NCI-H345 treated with DMSO at 0.1 percent for 48 hours (cell line): ENCODE measurements at regions not wholly inside any gene's neighbourhood (a gene's known extent, or its start where the extent isn't known, plus 50 kb on each side); places are given as distances from the start of the nearest gene placed in this dataset.

Experiments used
- DNase-seq: peaks from one replicate; lab custom pipeline; 2025; ENCODE audit not compliant: unreplicated experiment; lab: John Stamatoyannopoulos, UW

DNA sequence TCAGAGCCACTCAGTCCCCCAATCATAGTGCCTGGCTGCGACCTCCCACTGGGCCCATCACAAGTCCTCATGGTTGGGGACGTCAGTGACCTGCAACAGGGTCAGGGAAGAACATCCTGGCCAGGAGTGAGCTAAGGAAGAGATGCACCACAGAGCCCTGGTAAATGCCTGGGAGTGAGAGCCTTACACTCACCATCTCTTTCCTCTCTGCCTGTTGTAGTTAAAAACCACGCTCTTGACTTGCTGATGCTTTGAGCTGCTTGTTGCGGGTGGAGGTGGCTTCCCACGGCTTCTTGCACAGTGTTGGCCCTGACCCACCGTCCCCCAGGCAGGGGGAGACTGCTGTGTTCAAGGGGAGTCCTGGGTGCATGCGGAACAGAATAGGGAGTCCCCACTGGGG, 91.1 kb upstream of the RGMA start:
- DNase-seq: no peak

DNA sequence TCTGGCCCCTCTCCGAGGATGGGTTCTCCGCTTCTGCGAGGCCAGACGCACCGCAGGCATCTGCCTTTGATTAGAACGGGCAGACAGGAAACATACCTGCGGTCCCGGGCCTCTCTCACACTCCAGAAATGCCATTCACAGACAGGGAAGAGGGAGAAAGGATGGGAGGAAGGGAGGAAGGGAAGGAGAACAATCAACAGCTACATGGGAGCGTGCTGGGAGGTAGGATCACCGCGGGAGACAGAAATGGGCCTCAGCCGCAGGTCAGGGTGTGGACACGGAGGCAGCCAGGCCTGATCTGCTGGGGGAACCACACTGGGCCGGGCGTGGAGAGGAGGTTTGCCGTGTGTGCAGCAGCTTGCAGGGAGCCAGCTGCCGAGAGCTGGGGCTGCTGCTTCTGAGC, 90.7 kb upstream of the RGMA start:
- no peak for DNase-seq

GRCh38 chr15:93179072-93179471, 90.1 kb upstream of the RGMA start:
- DNase-seq: no peak

DNA sequence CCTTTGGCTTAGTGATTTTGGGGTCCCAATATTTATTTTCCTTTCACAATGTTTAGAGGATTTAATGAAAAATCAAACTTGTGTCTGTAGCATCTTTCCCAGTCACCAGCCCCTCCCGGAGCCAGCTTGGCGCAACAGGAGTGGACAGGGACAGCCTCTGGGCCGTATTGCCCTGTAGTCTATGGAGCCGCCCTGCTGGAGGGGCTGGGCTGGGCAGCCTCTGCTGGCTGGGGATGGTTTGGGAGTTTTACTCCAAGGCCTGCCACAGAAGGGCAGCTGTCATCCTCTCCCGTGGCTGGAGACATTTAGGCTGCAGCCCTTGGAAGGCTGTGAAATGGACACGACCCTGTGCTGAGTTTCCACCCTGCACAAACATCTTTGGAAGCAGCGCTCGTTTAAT, 89.4 kb upstream of the RGMA start:
- DNase-seq: no peak

DNA sequence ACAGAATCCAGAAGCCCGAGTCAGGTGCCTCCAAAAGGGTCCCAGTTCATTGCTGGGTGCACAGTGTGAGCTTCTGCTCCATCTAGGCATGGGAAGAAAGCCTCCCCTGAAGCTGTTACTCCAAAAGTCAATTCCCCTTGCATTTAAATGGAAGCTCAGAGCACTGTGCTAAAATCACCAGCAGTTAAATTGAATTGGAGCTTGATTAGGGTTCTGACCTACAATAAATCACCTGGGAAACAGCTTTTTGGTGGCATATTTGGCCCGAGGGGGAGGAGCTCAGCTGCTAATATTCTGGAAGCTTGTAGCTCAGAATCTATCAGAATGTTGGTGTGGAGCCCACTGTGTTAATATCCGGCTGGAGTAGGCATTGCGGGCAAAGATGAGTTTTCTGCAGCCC, 87.1 kb upstream of the RGMA start:
- DNase-seq: no peak

- no peak for DNase-seq
These were observed 85.8 kb upstream of the RGMA start for GRCh38 chr15:93174836-93175235.

DNA sequence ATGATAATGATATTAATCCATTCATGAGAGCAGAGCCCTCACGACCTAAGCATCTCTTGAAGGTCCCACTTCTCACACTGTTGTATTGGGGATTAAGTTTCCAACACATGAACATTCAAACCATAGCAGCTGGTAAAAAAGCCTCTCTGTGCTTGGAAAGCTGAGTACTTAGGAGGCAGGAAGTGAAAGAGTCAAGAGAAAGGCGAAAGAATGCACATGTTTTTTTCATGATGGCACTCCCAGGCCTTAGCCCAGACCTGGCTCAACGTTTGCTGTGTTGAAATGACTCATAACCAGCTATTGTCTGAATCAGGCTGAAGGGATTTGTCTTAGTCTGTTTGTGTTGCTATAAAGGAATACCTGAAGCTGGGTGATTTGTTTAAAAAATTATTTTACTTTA, 84.4 kb upstream of the RGMA start:
- DNase-seq: no peak

- DNase-seq: no peak
These were observed 82.5 kb upstream of the RGMA start for GRCh38 chr15:93171476-93171875.

DNA sequence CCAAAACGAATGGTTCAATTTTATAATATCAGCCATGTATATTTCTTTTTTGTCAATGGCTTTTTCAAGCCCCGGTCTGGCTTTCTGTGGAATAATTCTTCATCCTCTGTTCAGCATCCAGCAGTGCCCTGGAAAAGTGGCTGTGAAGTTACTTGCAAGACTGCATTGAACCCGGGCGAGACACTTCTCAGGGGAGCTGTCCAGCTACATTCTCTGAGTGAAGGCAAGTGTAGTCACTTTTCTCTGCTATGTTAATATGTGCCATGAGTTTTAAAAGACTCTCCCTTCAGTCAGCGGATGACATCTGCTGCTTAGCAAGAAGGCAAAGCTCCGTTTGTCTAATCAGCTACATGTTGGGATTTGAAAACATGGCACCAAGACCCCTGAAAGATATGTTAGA, 81.3 kb upstream of the RGMA start:
- DNase-seq: no peak

DNA sequence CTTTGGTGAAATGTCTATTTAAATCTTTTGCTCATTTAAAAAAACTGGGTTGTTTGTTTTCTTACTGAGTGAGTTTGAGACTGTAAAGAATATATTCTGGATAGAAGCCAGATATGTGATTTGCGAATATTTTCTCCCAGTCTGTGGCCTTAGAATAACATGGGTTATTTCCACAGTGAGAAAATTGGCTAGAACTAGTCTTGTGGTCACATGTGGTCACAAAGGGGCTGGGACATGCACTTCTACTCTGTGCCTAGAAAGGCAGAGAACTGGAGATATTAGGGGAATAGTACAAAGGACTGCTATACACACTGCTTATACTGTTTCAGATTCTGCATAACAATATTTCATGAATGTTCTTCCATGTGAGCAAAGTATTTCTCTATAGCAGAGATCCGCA, 79.9 kb upstream of the RGMA start:
- DNase-seq: no peak

GRCh38 chr15:93167291-93167690, 78.3 kb upstream of the RGMA start:
- no peak for DNase-seq

DNA sequence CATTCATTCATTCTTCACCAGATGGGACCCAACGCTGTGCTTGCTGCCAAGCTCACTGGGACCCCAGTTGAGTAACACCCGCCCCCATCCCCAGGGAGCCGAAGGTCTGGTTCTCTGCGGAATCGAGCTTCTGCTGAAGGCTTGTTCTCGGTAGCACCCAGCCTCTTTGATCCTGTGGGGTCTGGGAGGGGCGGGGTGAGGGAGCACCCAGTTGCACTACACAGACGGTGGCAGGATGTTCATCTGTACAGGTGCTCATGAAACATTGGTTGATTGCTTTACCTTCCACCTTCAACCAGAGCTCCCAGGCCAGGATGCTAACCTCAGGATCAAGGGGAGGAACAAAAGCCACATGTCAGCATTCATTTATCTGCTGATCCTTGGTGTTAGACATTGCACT, 77.7 kb upstream of the RGMA start:
- no peak for DNase-seq

GRCh38 chr15:93165734-93166470, 76.9 kb upstream of the RGMA start:
- no peak for DNase-seq

DNA sequence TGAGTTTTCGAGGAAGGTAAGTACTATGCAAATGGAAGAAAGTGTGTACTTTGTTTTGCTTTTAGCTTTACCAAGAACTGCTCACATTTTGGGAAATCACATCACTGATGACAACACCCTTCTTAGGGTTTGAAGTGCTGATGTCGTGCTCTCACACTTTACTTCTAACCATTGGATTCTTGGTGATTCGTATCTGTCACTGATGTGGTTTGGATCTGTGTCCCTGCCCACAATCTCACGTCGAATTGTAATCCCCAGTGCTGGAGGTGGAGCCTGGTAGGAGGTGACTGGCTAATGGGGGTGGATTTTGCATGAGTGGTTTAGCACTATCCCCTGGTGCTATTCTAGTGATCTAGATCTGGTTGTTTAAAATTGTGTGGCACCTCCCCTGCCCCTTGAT, 75.4 kb upstream of the RGMA start:
- no peak for DNase-seq

GRCh38 chr15:93162560-93162959, 73.5 kb upstream of the RGMA start:
- no peak for DNase-seq

GRCh38 chr15:93159930-93160329, 70.9 kb upstream of the RGMA start:
- DNase-seq: no peak

DNA sequence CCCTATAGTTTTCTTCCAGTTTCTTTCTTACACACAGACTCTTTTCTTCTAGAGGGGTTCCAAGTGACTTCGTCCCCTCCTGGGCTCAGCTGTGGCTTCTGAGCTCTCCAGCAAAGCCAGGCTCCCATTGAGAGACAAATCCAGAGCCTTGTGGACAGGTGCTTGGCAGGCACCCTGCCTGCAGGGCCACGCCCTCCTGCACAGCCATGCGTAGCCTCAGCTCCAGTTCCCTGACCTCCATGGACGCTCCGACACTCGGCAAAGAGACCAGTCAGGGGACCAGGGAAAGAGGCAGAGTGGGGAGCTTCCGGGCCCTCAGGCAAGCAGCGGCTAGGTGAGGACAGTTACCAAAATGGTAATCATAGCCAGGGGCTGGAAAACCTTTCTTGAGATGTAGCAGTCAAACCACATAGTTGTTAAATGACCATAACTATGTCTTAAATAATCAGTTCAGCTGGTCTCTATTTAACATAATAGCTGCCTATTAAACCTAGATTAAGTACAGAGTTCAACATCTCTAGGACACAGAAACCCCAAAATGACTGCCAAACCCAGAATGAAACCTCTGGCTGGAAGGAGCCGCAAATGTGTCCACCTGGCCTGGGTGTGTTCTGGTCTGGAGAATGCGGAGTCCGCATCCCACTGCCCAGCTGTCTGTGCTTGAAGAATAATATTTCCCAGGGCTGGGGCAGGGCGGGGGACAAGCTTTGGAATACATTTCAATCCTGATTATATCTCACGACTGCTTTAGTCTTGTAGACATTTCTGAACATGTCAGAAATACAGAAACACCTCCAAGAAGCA, 69.3 kb upstream of the RGMA start:
- no peak for DNase-seq

DNA sequence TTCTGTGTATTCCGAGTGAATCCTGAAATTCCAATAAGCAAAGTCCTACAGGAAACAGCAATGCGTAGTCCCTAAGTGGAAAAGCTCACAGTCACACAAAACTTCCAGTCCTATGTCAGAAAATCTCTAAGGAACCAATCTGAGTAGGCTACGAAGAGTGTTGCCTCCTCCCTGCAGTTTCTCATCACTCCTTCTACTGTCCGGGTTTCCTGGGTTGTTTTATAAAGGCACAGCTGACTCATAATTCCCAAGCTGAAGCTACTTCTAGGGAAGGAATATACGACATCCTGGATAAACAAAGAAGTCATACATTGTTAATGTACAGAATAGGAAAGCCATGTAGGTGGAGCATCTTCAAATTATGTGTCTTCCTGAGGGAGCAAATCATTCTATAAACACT, 65.7 kb upstream of the RGMA start:
- no peak for DNase-seq

DNA sequence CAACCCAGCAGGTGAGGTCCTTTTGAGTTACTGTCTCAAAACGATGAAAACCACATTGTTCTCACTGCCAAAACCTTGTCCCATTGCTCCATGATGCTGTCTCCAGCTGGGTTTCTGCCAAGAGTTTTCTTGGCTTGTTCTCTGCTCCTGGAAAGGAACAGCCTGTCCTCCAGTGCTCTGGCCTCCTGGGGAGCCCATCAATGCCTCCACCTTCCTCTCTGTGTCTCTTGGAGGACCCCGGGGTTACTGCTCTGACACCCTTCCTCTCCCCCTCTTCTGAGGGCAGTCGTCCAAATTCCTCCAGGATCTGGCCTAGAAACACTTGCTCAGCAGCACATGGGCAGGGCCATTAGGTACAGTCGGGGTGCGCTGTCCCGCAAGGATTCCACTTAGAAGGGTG, 63.9 kb upstream of the RGMA start:
- DNase-seq: no peak

DNA sequence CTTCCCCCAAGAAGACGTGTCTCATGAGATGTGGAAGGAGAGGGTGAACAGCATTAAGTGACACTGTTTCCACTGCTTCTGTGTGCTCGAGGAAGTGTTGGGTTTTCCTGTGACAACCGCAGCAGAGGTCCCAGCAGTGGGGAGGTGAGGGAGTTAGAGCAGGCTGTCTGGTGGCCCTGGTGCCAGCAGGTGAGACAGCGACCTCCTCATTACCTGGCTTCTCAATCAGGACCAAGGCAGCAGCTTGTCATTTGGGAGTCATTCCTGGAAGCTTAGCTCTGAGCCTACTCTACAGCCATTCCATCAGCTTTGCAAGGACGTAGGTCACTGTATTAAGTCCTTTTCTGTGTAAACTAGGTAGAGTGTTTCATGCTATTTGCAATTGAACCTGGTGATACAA, 63.3 kb upstream of the RGMA start:
- DNase-seq: no peak

DNA sequence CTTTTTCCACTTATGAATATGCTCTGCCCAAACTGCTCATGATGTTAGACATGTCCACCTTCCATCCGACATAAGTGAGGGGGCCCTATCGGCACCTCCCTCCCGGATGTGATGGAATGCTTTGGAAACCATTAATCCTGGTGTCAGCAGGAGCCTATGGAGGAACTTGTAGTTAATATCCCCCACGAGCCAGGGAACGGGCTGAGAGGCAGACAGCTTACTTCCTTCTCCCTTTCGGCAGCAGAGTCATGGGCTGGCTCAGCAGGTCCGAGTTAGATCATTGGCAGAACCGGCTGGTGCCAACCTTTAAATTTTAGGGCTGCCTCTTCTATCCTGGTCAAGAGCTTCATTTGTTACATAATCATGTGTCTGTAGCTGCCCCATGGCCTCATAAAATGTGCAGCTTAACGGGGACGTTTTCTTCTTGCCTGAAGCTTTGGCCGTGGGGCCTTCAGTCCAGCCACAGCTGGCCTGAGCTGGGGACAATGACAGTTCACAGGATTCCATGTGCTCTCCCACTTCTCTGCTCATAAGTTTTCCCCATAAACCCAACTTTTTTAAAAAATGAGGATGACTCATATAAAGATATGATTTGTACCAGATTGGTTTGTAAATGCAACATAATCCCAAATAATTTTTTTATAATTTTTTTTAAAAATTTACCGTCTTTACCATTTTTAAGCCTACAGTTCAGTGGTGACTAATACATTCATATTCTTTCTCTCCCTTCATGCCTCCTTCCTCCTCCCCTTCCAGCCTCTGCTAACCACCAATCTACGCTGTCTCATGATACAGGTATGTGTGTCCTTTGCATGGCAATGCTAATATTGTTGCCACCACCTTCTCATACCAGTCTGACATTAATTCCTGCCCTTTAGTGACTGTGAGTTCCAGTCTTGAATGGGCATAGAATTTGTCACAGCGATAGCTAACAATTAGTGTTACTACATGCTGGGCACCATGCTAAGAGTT, 62.2 kb upstream of the RGMA start:
- no peak for DNase-seq

GRCh38 chr15:93146601-93147000, 57.6 kb upstream of the RGMA start:
- no peak for DNase-seq
